SK-N-SH (cell line): ENCODE measurements at regions not wholly inside any gene's neighbourhood (a gene's known extent, or its start where the extent isn't known, plus 50 kb on each side); places are given as distances from the start of the nearest gene placed in this dataset.

Experiments
- EP300 ChIP-seq, 2 experiments: IDR thresholded peaks; 2 replicates each; pipeline versions ENCODE4 v1.4.0 to v1.6.1; 2012; ENCODE audit warnings: borderline replicate concordance in 1 of 2, low read depth in 1 of 2, low read length in 1 of 2
- EZH2phosphoT487 ChIP-seq: fragments of 200-600 bp; sonication (generic); IDR thresholded peaks from 2 replicates; pipeline ENCODE4 v1.6.1; 2017; ENCODE audit warnings: low read depth, mixed run types, mild to moderate bottlenecking, antibody characterized with exemption, moderate library complexity, borderline replicate concordance
- FOXM1 ChIP-seq: IDR thresholded peaks from 2 replicates; pipeline ENCODE4 v1.4.0; 2012; ENCODE audit warnings: low read depth, mild to moderate bottlenecking
- GABPA ChIP-seq: IDR thresholded peaks from 2 replicates; pipeline ENCODE4 v1.4.0; 2012; ENCODE audit warnings: low read depth, mild to moderate bottlenecking
- MXI1 ChIP-seq: IDR thresholded peaks from 2 replicates; pipeline ENCODE4 v1.6.1; 2012; ENCODE audit warnings: mild to moderate bottlenecking, low read depth, low read length, improper control_type of control experiment
- NRF1 ChIP-seq: IDR thresholded peaks from 2 replicates; pipeline ENCODE4 v1.6.1; 2012; ENCODE audit warnings: low read depth, mild to moderate bottlenecking, low read length
- POLR2AphosphoS5 ChIP-seq: IDR thresholded peaks from 2 replicates; pipeline ENCODE4 v1.6.1; 2012; ENCODE audit warnings: low read depth, low read length
- REST ChIP-seq: IDR thresholded peaks from 2 replicates; pipeline ENCODE4 v1.6.1; 2012; ENCODE audit warnings: mild to moderate bottlenecking, low read depth, low read length, moderate library complexity
- SMC3 ChIP-seq: IDR thresholded peaks from 2 replicates; pipeline ENCODE4 v1.6.1; 2012; ENCODE audit warnings: low read depth, low read length, improper control_type of control experiment
- USF2 ChIP-seq: fragments of 150-350 bp; IDR thresholded peaks from 2 replicates; pipeline ENCODE4 v1.6.1; 2017; ENCODE audit warnings: antibody characterized with exemption, low read length, low read depth, borderline replicate concordance
- TF ChIP-seq, protein P1 (sequence below): fragments of 200-600 bp; sonication (generic); IDR thresholded peaks from 2 replicates; pipeline ENCODE4 v1.6.1; 2017; ENCODE audit warnings: antibody characterized with exemption, mild to moderate bottlenecking, moderate library complexity
- TF ChIP-seq, protein P2 (sequence below): IDR thresholded peaks from 2 replicates; pipeline ENCODE4 v1.4.0; 2012; ENCODE audit warnings: low read depth, borderline replicate concordance
- TF ChIP-seq, protein P3 (sequence below): IDR thresholded peaks from 2 replicates; pipeline ENCODE4 v1.4.0; 2012; ENCODE audit warnings: low read depth
- TF ChIP-seq, protein P4 (sequence below): IDR thresholded peaks from 2 replicates; pipeline ENCODE4 v1.4.0; 2012; ENCODE audit warnings: low read depth, borderline replicate concordance

- no peak for TF ChIP-seq EP300 (IDR thresholded peaks at IDR 0.05; ENCODE audit: borderline replicate concordance in 1 of 2, low read depth in 1 of 2, low read length in 1 of 2)
- TF ChIP-seq, protein P1, sequence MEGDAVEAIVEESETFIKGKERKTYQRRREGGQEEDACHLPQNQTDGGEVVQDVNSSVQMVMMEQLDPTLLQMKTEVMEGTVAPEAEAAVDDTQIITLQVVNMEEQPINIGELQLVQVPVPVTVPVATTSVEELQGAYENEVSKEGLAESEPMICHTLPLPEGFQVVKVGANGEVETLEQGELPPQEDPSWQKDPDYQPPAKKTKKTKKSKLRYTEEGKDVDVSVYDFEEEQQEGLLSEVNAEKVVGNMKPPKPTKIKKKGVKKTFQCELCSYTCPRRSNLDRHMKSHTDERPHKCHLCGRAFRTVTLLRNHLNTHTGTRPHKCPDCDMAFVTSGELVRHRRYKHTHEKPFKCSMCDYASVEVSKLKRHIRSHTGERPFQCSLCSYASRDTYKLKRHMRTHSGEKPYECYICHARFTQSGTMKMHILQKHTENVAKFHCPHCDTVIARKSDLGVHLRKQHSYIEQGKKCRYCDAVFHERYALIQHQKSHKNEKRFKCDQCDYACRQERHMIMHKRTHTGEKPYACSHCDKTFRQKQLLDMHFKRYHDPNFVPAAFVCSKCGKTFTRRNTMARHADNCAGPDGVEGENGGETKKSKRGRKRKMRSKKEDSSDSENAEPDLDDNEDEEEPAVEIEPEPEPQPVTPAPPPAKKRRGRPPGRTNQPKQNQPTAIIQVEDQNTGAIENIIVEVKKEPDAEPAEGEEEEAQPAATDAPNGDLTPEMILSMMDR: no peak
- TF ChIP-seq NRF1: no peak
- TF ChIP-seq MXI1: no peak
- no peak for TF ChIP-seq REST
- TF ChIP-seq, protein P2, sequence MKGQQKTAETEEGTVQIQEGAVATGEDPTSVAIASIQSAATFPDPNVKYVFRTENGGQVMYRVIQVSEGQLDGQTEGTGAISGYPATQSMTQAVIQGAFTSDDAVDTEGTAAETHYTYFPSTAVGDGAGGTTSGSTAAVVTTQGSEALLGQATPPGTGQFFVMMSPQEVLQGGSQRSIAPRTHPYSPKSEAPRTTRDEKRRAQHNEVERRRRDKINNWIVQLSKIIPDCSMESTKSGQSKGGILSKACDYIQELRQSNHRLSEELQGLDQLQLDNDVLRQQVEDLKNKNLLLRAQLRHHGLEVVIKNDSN: no peak
- no peak for TF ChIP-seq SMC3
- no peak for TF ChIP-seq EZH2phosphoT487
- no peak for TF ChIP-seq FOXM1
- TF ChIP-seq GABPA: no peak
- TF ChIP-seq, protein P3, sequence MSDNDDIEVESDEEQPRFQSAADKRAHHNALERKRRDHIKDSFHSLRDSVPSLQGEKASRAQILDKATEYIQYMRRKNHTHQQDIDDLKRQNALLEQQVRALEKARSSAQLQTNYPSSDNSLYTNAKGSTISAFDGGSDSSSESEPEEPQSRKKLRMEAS: no peak
- TF ChIP-seq POLR2AphosphoS5: no peak
- TF ChIP-seq, protein P4, sequence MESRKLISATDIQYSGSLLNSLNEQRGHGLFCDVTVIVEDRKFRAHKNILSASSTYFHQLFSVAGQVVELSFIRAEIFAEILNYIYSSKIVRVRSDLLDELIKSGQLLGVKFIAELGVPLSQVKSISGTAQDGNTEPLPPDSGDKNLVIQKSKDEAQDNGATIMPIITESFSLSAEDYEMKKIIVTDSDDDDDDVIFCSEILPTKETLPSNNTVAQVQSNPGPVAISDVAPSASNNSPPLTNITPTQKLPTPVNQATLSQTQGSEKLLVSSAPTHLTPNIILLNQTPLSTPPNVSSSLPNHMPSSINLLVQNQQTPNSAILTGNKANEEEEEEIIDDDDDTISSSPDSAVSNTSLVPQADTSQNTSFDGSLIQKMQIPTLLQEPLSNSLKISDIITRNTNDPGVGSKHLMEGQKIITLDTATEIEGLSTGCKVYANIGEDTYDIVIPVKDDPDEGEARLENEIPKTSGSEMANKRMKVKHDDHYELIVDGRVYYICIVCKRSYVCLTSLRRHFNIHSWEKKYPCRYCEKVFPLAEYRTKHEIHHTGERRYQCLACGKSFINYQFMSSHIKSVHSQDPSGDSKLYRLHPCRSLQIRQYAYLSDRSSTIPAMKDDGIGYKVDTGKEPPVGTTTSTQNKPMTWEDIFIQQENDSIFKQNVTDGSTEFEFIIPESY: no peak
- TF ChIP-seq USF2: no peak
Observed at GRCh38 chr1:34290831-34291230, 114.1 kb downstream of the C1orf94 start.
